ENCODE measurements at regions not wholly inside any gene's neighbourhood (a gene's known extent, or its start where the extent isn't known, plus 50 kb on each side); places are given as distances from the start of the nearest gene placed in this dataset.

- peaks cover 0 to 26% of the 10 kb centered on the region in 2 donors for H3K27me3 ChIP-seq
- no peak for TF ChIP-seq POLR2A (IDR thresholded peaks at IDR 0.05)
- intact Hi-C loops (cut with DNase I; ENCODE audit: low total_unique reads), result no loop called here
- no peak overlapping the region for H3K27ac ChIP-seq
- H3K4me3 ChIP-seq, result no peak overlapping the region
- H3K9me3 ChIP-seq, result peaks cover 0 to 8% of the 10 kb centered on the region in 2 donors
- no peak for DNase-seq (ENCODE audit: low spot score in 2 of 2)
- H3K4me1 ChIP-seq, result no peaks in the 10 kb centered on the region
- H3K36me3 ChIP-seq, result no peaks in the 10 kb centered on the region
These were observed 144.9 kb downstream of the BARX1 start for GRCh38 chr9:93810028-93810971.

DNA sequence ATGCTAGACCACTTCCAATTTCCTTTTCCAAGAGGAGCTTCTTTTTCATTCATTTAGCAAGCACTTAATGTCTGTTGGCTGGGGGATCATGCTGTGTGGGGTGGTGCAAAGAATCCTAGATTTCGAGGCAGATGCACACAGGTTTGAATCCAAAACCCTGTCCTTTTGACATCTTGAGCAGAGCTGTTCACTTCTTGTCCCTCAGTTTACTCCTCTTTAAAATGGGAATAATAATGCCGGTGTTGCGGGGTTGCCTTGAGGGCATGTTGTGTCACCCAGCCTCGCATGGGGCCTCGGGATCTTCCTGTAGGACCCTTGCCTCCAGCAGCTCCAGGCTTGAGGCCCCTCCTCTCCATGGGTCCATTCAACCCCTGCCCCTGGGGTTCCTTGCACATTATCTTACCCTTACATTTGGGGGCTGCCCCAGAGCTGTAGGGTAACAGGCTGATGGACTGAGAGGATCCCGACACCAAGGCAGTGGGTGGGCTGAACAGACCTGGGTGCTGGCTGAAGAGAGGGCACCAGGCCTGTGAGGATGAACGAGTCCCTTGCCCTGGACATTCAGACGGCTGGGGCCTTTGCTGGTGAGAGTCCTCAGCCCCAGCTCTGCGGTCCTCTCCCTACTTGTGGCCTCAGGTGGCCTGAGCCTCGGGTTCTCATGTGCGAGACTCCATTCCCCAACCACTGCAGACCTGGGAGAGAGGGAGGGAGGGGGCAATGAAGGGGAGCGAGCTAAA is 145.8 kb downstream of the BARX1 start:
- no peak for DNase-seq (ENCODE audit: low spot score in 2 of 2)
- Histone ChIP-seq H3K4me1 (no peaks in the 10 kb centered on the region), H3K27ac (no peak overlapping the region), H3K27me3 (peaks cover 0 to 23% of the 10 kb centered on the region in 2 donors), H3K36me3 (no peaks in the 10 kb centered on the region), H3K4me3 (no peak overlapping the region), H3K9me3 (peaks cover 0 to 8% of the 10 kb centered on the region in 2 donors)
- TF ChIP-seq POLR2A (IDR thresholded peaks at IDR 0.05) (no peak), POLR2AphosphoS5 (IDR thresholded peaks at IDR 0.05) (no peak), CTCF (IDR thresholded peaks at IDR 0.05) (no peak)
- intact Hi-C loops (cut with DNase I; ENCODE audit: low total_unique reads), result no loop called here

- Histone ChIP-seq H3K27me3 (peaks cover 0 to 17% of the 10 kb centered on the region in 2 donors), H3K4me1 (no peaks in the 10 kb centered on the region), H3K9me3 (peaks cover 0 to 8% of the 10 kb centered on the region in 2 donors), H3K36me3 (no peaks in the 10 kb centered on the region), H3K27ac (no peak overlapping the region), H3K4me3 (no peak overlapping the region)
- no peak for DNase-seq (ENCODE audit: low spot score in 2 of 2)
- intact Hi-C loops (cut with DNase I; ENCODE audit: low total_unique reads), result no loop called here
- no peak for TF ChIP-seq POLR2A (IDR thresholded peaks at IDR 0.05)
- TF ChIP-seq POLR2AphosphoS5 (IDR thresholded peaks at IDR 0.05), result no peak
- no peak for TF ChIP-seq CTCF (IDR thresholded peaks at IDR 0.05)
These were observed 146.8 kb downstream of the BARX1 start for GRCh38 chr9:93808115-93809029.

DNA sequence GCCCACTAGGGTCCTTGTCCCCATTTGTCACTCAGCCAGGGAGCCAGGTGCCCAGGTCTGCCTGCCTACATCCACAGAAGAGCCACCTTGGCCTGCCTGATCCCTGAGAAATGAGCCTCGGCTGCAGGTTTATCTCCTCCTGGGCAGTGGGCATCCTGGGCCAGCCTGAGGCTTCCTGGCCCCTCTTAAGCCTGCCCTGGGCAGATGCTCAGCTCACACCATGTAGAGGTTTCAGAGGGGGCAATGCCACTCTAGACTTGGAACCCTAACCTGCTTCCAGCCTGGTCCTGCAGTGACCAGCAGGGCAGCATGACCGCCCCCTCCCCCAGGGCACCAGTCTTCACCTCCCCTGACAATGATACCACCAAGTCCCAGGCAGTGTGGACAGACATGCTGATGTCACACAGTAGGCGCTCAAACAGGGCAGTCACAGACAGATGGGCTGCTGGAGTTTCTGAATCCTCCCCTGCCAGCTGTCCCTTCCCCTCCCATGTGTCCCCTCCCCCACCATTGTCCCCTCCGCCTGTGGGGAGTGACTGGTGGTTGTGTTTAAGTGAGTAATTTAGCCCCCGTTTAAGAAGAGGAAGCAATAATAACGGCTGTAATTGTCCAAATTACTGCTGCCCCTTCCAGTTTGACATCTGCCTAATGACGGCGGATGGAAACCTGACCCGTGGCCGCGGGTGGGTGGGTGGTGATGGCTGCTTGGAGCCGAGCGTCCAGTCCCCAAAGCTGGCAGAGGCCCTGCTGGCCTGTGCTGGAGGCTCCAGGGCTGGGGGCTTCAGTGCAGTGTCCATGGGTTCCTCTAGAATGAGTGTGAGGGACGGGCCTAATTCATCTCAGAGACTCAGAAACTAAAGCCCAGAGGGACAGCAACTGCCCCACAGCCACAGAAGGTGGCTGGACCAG is 147.7 kb downstream of the BARX1 start:
- H3K27ac ChIP-seq, result no peak overlapping the region
- TF ChIP-seq POLR2AphosphoS5 (IDR thresholded peaks at IDR 0.05) (no peak), POLR2A (IDR thresholded peaks at IDR 0.05) (no peak), CTCF (IDR thresholded peaks at IDR 0.05) (no peak)
- intact Hi-C loops (cut with DNase I; ENCODE audit: low total_unique reads), result no loop called here
- DNase-seq (ENCODE audit: low spot score in 2 of 2), result no peak
- H3K9me3 ChIP-seq, result peaks cover 3 to 6% of the 10 kb centered on the region in 2 donors
- no peak overlapping the region for H3K4me3 ChIP-seq
- H3K36me3 ChIP-seq, result no peaks in the 10 kb centered on the region
- H3K27me3 ChIP-seq, result peaks cover 0 to 17% of the 10 kb centered on the region in 2 donors
- H3K4me1 ChIP-seq, result no peaks in the 10 kb centered on the region

All from breast epithelium (tissue), 4 donors.